ENCODE measurements at regions not wholly inside any gene's neighbourhood (a gene's known extent, or its start where the extent isn't known, plus 50 kb on each side); places are given as distances from the start of the nearest gene placed in this dataset.

DNA sequence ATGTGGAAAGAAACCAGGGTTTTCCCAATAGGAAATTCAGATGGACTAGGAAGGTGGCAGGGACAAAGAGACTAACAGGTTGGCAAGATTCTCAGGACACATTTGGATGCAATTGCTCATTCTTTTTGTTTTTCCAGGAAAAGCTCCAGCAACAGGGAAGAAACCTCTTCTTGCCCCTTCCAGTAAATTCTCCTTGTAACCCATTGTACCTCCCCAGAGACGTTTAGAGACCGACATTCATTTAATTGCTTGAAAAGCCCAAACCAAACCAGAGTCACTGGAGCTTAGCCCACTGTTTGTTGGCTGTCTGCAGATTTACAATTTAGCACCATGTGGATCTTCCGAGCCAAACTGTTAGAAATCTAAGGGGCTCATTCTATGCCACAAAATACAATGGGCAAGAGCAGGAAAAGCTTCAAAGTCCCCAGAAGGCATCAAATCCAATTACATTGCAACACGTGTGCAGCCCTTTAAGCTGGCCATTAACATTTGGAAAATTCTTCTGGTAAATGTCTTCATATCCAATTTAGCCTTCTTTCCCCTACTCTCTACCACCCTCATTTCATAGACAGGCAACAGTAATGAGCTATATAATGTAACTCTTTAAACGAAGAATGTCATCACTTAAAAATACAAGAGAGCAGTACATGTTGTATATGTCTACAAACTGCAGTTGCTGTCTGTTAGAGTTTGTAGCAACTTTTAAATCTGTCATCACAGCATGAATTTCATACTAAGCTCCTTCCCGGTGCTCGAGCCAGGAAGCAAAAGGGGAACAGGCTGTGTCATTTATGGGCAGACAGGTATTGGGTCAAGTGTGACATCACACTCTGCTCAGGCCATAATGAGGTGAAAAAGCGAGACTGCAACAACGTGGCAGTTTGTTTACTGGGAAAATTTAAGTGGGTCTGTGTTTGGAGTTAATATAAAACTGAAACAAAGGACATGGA lies 235.6 kb upstream of the HNRNPA3 start:
- Histone ChIP-seq H3K27ac (ENCODE audit: low read depth, low read length) (no peak overlapping the region), H3K36me3 (ENCODE audit: control insufficient read depth in 2 of 3, insufficient read depth in 3 of 3, low read length in 3 of 3) (no peaks in the 10 kb centered on the region), H3K4me1 (ENCODE audit: control insufficient read depth in 2 of 2, insufficient read depth in 2 of 2, low read length in 2 of 2) (no peaks in the 10 kb centered on the region), H3K4me3 (ENCODE audit: low read length) (no peak overlapping the region), H3K27me3 (ENCODE audit: control insufficient read depth in 2 of 2, insufficient read depth in 2 of 2, low read length in 2 of 2) (peaks cover 0 to 3% of the 10 kb centered on the region in 2 donors), H3K9me3 (ENCODE audit: control insufficient read depth in 2 of 3, low read length in 3 of 3) (no peaks in the 10 kb centered on the region)
- ChIA-PET POLR2A (no interaction called here), CTCF (no interaction called here)
- no peaks in the 10 kb centered on the region for H3K4me1 Mint-ChIP-seq
- no peaks in the 10 kb centered on the region for H3K36me3 Mint-ChIP-seq
- H3K27me3 Mint-ChIP-seq = peaks cover 7 to 43% (median 8%) of the 10 kb centered on the region in 5 donors
- no peak overlapping the region for H3K27ac Mint-ChIP-seq
- ATAC-seq = no peak
- H3K9me3 Mint-ChIP-seq = peaks cover 0 to 2% (median 0%) of the 10 kb centered on the region in 11 donors
- no peak for DNase-seq
- no peak overlapping the region for H3K4me3 Mint-ChIP-seq
- intact Hi-C loops (cut with micrococcal nuclease) = no loop called here

DNA sequence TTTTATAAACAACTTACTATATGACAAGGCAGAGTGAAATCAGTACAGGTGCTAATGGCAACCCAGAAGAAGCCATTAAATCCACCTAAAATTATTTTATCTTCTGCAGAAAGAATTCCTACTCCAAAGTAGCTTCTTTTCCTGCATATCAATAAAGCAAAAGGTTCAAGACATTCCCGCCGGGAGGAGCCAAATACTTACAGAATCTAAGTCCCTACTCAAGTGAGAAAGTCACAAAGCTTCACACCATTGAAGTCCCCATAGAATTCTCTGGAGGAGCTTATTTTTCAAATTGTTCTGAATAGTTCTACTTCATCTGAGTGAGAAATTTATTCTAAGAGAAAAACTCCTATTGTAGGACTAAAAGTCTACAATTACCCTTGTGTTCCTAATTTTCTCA lies 233.7 kb upstream of the HNRNPA3 start:
- CTCF ChIA-PET = no interaction called here

DNA sequence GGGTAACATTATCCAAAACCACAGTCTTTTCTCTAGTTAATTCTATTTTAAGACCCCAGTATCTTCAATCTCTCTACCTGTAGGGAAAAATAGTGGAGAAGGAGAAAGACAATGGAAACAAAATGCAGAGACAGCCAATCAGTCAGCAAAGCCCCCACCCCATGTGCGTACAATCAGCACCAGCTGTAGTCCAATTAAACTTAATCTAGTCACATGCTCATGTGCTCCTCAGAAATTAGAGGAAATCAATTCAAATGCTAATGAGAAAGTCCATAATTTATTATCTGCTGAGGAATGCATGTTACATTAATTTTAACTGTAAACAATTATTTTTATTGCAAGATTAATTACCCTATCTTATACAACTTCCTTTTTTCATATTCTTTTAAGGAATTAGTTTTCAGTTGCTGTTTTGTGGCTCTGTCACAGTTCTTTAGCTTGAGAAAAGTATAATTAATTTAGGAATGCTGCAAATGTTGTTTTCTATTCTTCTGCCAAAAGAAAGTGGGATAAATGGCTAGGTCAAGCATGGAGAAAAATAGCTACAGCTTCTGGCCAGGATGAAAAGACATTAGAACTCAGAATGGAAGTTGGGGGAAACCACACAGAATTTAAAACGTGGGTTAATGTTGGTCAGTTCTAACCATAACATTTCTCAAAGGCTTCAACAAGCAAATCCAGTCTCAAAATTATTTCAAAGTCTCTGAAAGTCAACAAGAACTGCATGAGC lies 232.4 kb upstream of the HNRNPA3 start:
- intact Hi-C loops (cut with micrococcal nuclease) = no loop called here

More for the DNA sequence above, 233.7 kb upstream of the HNRNPA3 start:
- no peaks in the 10 kb centered on the region for H3K36me3 Mint-ChIP-seq
- Histone ChIP-seq H3K9me3 (ENCODE audit: control insufficient read depth in 2 of 3, low read length in 3 of 3) (no peaks in the 10 kb centered on the region), H3K4me3 (ENCODE audit: low read length) (no peak overlapping the region), H3K4me1 (ENCODE audit: control insufficient read depth in 2 of 2, insufficient read depth in 2 of 2, low read length in 2 of 2) (no peaks in the 10 kb centered on the region), H3K27me3 (ENCODE audit: control insufficient read depth in 2 of 2, insufficient read depth in 2 of 2, low read length in 2 of 2) (peaks cover 0 to 3% of the 10 kb centered on the region in 2 donors), H3K27ac (ENCODE audit: low read depth, low read length) (no peak overlapping the region), H3K36me3 (ENCODE audit: control insufficient read depth in 2 of 3, insufficient read depth in 3 of 3, low read length in 3 of 3) (no peaks in the 10 kb centered on the region)
- intact Hi-C loops (cut with micrococcal nuclease) = no loop called here
- no peak overlapping the region for H3K27ac Mint-ChIP-seq
- ATAC-seq (no peak), DNase-seq (no peak)
- POLR2A ChIA-PET = no interaction called here
- H3K4me1 Mint-ChIP-seq = no peaks in the 10 kb centered on the region
- peaks cover 0 to 2% (median 0%) of the 10 kb centered on the region in 11 donors for H3K9me3 Mint-ChIP-seq
- peaks cover 2 to 33% (median 6%) of the 10 kb centered on the region in 5 donors for H3K27me3 Mint-ChIP-seq
- H3K4me3 Mint-ChIP-seq = no peak overlapping the region

DNA sequence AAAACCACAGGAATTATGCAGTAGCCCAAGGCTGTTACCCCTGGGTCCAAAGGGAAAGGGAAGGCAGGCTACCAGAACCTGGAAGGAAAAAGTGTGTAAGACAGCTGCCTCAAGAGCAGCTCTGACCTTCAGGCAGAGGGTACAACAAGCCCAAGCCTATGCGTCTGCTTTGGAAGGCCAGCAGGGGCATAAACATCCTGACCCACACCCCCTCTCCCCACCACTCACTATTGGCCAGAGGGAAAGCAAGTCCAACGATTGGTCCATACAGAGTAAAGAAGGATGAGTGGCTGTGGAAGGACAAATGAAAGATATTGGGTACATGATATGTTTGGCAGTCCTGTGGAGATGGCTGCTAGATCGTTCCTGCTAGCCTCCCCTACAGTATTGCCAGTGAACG lies 227.6 kb upstream of the HNRNPA3 start:
- POLR2A ChIA-PET = no interaction called here
- Mint-ChIP-seq H3K27ac (no peak overlapping the region), H3K4me1 (no peaks in the 10 kb centered on the region), H3K9me3 (peaks cover 0 to 2% (median 0%) of the 10 kb centered on the region in 11 donors), H3K4me3 (no peak overlapping the region), H3K36me3 (no peaks in the 10 kb centered on the region), H3K27me3 (peaks cover 7 to 35% (median 12%) of the 10 kb centered on the region in 5 donors)
- Histone ChIP-seq H3K27me3 (ENCODE audit: control insufficient read depth in 2 of 2, insufficient read depth in 2 of 2, low read length in 2 of 2) (no peaks in the 10 kb centered on the region), H3K36me3 (ENCODE audit: control insufficient read depth in 2 of 3, insufficient read depth in 3 of 3, low read length in 3 of 3) (no peaks in the 10 kb centered on the region), H3K9me3 (ENCODE audit: control insufficient read depth in 2 of 3, low read length in 3 of 3) (no peaks in the 10 kb centered on the region), H3K4me3 (ENCODE audit: low read length) (no peak overlapping the region), H3K4me1 (ENCODE audit: control insufficient read depth in 2 of 2, insufficient read depth in 2 of 2, low read length in 2 of 2) (no peaks in the 10 kb centered on the region), H3K27ac (ENCODE audit: low read depth, low read length) (no peak overlapping the region)
- CTCF ChIA-PET = interaction anchor here (1.1 kb wide), 1 partner anchor 42 kb away, joined by 3 read pairs; no protein-coding TSS in a partner anchor
- ATAC-seq (no peak), DNase-seq (no peak)
- intact Hi-C loops (cut with micrococcal nuclease) = no loop called here

More for the DNA sequence above, 232.4 kb upstream of the HNRNPA3 start:
- H3K4me1 ChIP-seq (ENCODE audit: control insufficient read depth in 2 of 2, insufficient read depth in 2 of 2, low read length in 2 of 2) = no peaks in the 10 kb centered on the region
- H3K4me3 ChIP-seq (ENCODE audit: low read length) = no peak overlapping the region
- H3K27ac Mint-ChIP-seq = peak overlapping the region in 1 of 9 donors; percentile 6
- peaks cover 0 to 3% of the 10 kb centered on the region in 2 donors for H3K27me3 ChIP-seq (ENCODE audit: control insufficient read depth in 2 of 2, insufficient read depth in 2 of 2, low read length in 2 of 2)
- ChIA-PET POLR2A (no interaction called here), CTCF (no interaction called here)
- no peaks in the 10 kb centered on the region for H3K9me3 ChIP-seq (ENCODE audit: control insufficient read depth in 2 of 3, low read length in 3 of 3)
- H3K36me3 Mint-ChIP-seq = no peaks in the 10 kb centered on the region
- no peak overlapping the region for H3K27ac ChIP-seq (ENCODE audit: low read depth, low read length)
- ATAC-seq = no peak
- H3K36me3 ChIP-seq (ENCODE audit: control insufficient read depth in 2 of 3, insufficient read depth in 3 of 3, low read length in 3 of 3) = no peaks in the 10 kb centered on the region
- H3K4me1 Mint-ChIP-seq = no peaks in the 10 kb centered on the region
- peaks cover 5 to 25% (median 7%) of the 10 kb centered on the region in 5 donors for H3K27me3 Mint-ChIP-seq
- no peak overlapping the region for H3K4me3 Mint-ChIP-seq
- peaks cover 0 to 2% (median 0%) of the 10 kb centered on the region in 11 donors for H3K9me3 Mint-ChIP-seq
- DNase-seq = no peak

DNA sequence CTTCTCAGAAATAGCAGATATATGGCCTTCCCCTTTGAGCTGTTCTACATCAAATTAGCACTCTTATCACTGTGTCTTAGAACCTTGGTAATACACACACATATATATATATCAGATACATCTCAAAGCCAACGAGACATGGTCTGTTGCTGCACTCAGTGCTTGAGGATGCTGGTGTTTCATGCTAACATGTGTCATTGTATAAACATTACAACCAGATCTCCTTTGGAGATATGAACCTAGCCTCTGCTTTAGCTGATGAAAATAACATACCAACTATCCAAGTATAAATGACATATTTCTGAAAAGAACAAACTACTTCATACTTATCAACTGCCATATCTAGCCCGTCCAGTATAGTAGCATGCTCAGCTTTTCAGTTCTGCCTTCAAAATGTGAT lies 226.7 kb upstream of the HNRNPA3 start:
- intact Hi-C loops (cut with micrococcal nuclease) = no loop called here
- Mint-ChIP-seq H3K36me3 (no peaks in the 10 kb centered on the region), H3K27ac (no peak overlapping the region), H3K9me3 (peaks cover 0 to 2% (median 0%) of the 10 kb centered on the region in 11 donors), H3K27me3 (peaks cover 7 to 36% (median 15%) of the 10 kb centered on the region in 5 donors), H3K4me3 (no peak overlapping the region), H3K4me1 (no peaks in the 10 kb centered on the region)
- Histone ChIP-seq H3K4me1 (ENCODE audit: control insufficient read depth in 2 of 2, insufficient read depth in 2 of 2, low read length in 2 of 2) (no peaks in the 10 kb centered on the region), H3K9me3 (ENCODE audit: control insufficient read depth in 2 of 3, low read length in 3 of 3) (no peaks in the 10 kb centered on the region), H3K4me3 (ENCODE audit: low read length) (no peak overlapping the region), H3K36me3 (ENCODE audit: control insufficient read depth in 2 of 3, insufficient read depth in 3 of 3, low read length in 3 of 3) (no peaks in the 10 kb centered on the region), H3K27ac (ENCODE audit: low read depth, low read length) (no peak overlapping the region), H3K27me3 (ENCODE audit: control insufficient read depth in 2 of 2, insufficient read depth in 2 of 2, low read length in 2 of 2) (no peaks in the 10 kb centered on the region)
- CTCF ChIA-PET = interaction anchor here (1.1 kb wide), 1 partner anchor 41 kb away, joined by 3 read pairs; no protein-coding TSS in a partner anchor
- no peak for DNase-seq
- ATAC-seq = no peak
- POLR2A ChIA-PET = no interaction called here

DNA sequence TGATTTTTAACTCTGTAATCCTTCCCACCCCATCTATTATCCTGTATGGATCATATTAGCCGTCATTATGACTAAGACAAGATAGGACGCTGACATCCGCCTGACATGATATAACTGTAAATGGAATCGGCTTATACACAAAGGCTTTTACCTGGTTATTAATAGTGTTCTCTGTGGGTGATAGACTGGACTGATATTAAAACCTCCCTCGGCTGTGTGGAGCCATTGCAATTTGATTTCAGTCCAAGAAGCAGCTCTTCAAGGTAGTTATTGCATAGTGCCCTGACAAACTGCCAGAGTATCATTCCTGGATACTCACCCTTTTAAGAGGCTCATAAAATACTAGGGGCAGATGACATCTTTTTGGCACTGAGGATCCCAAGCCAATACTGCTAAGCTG lies 226.1 kb upstream of the HNRNPA3 start:
- Mint-ChIP-seq H3K4me1 (no peaks in the 10 kb centered on the region), H3K4me3 (no peak overlapping the region), H3K27me3 (peaks cover 7 to 37% (median 16%) of the 10 kb centered on the region in 5 donors), H3K27ac (no peak overlapping the region), H3K9me3 (peaks cover 0 to 2% (median 0%) of the 10 kb centered on the region in 11 donors), H3K36me3 (peaks cover 0 to 3% (median 0%) of the 10 kb centered on the region in 5 donors)
- DNase-seq = no peak
- no peaks in the 10 kb centered on the region for H3K4me1 ChIP-seq (ENCODE audit: control insufficient read depth in 2 of 2, insufficient read depth in 2 of 2, low read length in 2 of 2)
- H3K27me3 ChIP-seq (ENCODE audit: control insufficient read depth in 2 of 2, insufficient read depth in 2 of 2, low read length in 2 of 2) = no peaks in the 10 kb centered on the region
- no peak overlapping the region for H3K27ac ChIP-seq (ENCODE audit: low read depth, low read length)
- intact Hi-C loops (cut with micrococcal nuclease) = no loop called here
- ATAC-seq = no peak
- ChIA-PET POLR2A (no interaction called here), CTCF (no interaction called here)
- H3K9me3 ChIP-seq (ENCODE audit: control insufficient read depth in 2 of 3, low read length in 3 of 3) = no peaks in the 10 kb centered on the region
- H3K36me3 ChIP-seq (ENCODE audit: control insufficient read depth in 2 of 3, insufficient read depth in 3 of 3, low read length in 3 of 3) = no peaks in the 10 kb centered on the region
- no peak overlapping the region for H3K4me3 ChIP-seq (ENCODE audit: low read length)
